ENCODE measurements at regions not wholly inside any gene's neighbourhood (a gene's known extent, or its start where the extent isn't known, plus 50 kb on each side); places are given as distances from the start of the nearest gene placed in this dataset.
"Not testable (repeated sequence)": the region's sequence is repeated elsewhere in the genome, so short reads cannot be mapped to it uniquely, and the experiment has no call there.

GRCh38 chr7:115249080-115249479 lies 327.2 kb downstream of the MDFIC start:
- DNase-seq: no peak

DNA sequence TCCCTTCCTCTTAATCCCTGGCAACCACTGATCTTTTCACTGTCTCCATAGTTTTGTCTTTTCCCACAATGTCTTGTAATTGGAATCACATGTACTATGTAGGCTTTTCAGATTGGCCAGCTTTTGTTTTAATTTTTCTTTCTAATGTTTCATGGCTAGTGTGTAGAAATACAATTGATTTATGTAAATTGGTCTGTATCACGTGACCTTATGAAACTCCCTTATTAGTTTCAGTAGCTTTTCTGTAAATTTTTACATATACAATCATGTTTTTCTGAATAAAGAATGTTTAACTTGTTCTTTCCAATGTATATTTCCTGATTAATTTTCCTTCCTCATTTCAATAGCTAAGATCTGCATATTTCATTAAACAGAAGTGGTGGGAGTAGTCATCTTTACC lies 319.3 kb downstream of the MDFIC start:
- DNase-seq: no peak

DNA sequence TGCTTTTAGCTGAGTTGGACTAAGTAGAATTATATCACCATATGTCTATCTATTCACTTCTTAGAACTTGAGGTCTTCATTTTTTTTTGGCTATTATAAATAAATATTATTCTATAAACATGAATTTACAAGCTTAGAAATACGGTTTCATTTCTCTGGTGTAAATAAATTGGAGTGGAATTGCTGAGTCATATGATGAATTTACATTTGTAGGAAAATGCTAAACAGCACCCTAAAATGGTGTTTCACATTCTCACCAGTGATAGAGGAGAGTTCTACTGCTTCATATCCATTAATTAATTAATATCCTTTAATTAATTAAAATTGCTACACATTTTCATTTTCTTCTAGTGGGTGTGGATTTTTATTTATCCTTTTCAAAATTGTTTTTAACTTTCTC lies 318.3 kb downstream of the MDFIC start:
- no peak for DNase-seq

DNA sequence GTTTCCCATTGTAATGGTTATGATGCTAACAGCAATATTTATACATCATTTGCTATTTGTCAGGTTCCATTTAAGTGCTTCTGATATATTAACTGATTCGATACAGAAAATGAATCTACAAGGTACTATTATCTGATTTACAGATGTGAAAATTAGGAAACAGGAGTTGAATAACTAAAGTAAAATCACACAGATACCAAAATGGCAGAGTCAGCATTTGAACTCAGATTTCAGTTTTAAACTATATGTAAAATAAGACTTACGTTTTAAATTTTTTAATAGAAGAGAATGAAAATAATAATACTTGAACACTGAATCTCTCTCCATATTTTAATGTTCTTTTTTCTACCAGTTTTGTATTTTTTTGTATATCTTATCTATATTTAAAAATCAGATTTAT lies 313.2 kb downstream of the MDFIC start:
- DNase-seq: no peak

DNA sequence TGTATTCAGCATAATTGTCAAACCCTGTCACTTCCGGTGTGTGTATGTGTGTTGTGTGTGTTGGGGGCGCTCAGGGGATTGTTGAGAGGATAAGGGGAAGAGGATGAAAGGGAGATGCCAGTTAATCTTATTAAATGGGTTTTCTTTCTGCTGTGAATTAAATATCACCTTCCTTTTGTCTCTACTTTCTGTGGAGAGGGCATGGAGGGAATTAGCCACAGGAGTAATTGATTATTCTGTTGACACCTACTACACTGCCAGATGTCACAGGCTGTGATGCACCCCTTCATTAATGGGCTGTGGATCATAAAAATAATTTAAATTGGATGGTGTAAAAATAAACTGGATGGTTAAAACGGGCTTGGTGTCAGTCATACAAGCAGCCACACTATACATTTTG lies 311.9 kb downstream of the MDFIC start:
- DNase-seq: no peak

- DNase-seq: no peak
Observed at GRCh38 chr7:115232041-115232440, 310.1 kb downstream of the MDFIC start.

DNA sequence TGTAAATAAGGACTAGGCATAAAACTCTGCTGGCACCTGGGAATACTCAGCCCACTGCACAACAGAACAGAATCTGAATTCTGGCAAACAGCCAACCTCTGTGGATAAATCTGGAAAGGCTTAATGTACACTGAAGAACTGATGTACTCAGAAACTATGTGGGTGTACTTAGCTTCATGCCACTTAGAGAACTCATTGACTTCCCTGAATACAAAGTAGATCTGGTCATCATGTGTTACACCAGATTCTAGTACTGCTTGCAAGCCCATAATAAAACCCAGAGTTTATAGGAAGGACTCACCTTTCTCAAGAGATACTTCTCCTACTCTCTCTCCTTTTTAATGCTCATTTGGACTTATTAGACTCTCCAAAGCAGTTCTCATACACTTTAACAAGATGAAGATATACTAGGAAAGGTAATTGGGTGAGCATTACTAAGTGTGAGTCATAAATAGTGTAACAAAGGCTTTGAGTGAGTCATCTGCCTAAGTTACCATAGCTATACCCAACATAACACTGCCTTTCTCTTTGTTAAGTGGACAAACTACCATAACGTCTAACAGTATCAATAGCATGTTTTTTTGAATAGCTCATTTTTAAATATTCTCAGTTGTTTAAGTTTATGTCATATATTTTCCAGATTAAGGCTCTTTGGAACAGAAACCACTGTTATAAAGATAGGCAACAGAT lies 309.1 kb downstream of the MDFIC start:
- DNase-seq: peak; percentile 57

DNA sequence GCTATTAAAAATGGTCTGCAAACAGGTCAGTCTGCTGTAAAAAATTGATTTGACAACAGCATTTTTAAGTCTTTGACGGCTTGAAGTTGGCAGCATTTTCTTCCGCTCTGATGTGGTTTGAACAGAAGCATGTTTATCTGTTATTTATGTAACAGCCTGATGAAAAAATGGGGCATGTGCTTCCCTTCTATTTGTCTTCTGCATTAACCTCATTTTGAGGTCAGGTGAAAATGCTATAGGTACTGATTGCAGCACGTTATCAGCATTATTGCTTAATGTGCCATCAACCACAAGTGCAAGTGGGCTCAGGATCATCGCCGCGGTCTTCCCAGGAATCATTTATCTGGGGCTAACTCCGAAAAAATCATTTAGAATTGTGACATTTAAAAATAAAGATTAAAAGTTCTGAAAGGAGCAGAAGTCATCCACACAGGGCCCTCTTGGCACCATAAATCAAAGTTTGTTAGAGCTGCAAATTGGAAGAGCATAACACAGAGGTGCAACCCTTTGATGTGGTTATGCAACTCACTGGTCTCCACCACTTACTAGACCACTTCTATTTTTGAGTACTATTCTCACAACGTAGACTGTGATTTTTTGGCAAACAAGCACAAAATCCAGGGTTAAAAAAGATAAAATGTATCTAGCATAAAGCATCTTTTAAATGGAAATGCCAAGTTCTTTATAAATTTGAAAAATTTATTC lies 307.7 kb downstream of the MDFIC start:
- DNase-seq: no peak

GRCh38 chr7:115227473-115228235 lies 305.8 kb downstream of the MDFIC start:
- DNase-seq: no peak

DNA sequence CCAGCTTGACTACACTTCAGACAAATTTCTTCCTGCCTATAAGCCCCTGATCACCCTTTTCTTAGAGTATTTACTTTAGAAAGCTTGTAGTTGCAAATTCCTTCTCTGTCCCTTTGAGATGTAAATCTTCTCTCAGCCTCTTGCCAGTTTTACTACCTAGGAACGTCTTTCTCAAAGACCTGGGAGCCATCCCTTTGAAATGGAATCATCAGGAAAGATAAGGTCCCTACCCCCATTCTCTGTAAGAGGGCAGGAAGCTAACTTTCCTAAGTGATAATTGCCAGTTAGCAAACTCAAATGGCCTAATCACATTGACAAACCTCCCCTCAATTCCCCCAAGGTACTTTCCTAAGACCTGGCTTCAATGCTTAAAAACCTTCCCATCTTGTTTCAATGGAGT lies 304.5 kb downstream of the MDFIC start:
- no peak for DNase-seq

GRCh38 chr7:115224922-115225321 lies 303.0 kb downstream of the MDFIC start:
- DNase-seq: no peak

DNA sequence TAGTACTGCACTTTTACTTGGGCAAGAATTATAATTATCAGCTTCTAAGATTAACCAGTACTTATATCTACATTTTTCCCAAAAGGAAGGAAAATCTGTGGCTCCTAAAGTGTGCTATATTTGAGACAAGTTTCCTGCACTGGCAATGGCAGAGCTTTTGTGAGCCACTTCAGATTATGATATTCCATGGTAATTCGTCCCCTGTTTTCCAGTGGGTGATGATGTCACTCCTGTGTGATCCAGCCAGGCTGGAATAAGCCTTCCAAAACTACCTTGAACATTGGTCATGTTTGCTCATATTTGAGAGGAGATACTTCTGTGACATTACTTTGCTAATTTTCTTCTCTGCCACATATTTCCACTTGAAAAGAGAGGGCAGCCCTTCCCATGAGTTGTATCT lies 302.1 kb downstream of the MDFIC start:
- no peak for DNase-seq

DNA sequence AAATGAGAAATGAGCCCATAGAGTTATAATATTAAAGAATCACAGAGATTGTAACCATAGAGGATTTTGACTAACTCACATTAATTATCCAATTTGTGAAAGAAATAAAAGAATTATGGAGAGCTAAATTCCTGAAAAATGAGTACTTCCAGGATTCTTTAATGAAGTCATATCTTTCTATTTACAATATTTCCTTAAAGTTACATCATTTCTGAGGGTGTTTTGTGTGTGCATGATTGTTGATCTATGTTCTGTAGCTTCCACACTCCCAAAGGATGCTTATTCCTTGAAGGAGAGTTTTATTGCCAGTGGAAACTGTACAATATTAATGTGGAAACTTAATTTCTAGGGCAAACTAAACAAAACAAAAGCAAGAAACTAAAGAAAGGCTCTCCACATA lies 299.6 kb downstream of the MDFIC start:
- no peak for DNase-seq

GRCh38 chr7:115218076-115218475 lies 296.2 kb downstream of the MDFIC start:
- DNase-seq: no peak

GRCh38 chr7:115217373-115217772 lies 295.5 kb downstream of the MDFIC start:
- no peak for DNase-seq

DNA sequence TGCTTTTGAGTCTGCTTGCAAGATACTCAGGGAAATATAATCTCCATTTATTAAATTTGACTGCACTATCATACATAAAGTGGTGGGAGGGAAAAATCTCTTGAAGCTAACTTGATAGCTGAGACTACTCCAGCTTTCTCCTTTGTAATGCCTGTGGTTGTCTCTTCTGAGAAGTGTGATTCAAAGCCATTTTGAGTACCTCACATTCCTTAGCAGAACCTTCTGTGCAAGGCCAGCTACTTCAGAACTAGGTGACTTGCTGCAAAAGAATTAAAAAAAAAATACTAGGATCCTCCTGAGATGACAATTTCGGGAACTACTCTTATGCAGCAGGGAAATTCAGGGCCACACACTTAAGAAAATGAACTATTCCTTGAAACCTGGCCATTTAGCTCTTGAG lies 294.8 kb downstream of the MDFIC start:
- no peak for DNase-seq

GRCh38 chr7:115211171-115211570 lies 289.3 kb downstream of the MDFIC start:
- DNase-seq: no peak

- no peak for DNase-seq
Observed at GRCh38 chr7:115210552-115210951, 288.7 kb downstream of the MDFIC start.

DNA sequence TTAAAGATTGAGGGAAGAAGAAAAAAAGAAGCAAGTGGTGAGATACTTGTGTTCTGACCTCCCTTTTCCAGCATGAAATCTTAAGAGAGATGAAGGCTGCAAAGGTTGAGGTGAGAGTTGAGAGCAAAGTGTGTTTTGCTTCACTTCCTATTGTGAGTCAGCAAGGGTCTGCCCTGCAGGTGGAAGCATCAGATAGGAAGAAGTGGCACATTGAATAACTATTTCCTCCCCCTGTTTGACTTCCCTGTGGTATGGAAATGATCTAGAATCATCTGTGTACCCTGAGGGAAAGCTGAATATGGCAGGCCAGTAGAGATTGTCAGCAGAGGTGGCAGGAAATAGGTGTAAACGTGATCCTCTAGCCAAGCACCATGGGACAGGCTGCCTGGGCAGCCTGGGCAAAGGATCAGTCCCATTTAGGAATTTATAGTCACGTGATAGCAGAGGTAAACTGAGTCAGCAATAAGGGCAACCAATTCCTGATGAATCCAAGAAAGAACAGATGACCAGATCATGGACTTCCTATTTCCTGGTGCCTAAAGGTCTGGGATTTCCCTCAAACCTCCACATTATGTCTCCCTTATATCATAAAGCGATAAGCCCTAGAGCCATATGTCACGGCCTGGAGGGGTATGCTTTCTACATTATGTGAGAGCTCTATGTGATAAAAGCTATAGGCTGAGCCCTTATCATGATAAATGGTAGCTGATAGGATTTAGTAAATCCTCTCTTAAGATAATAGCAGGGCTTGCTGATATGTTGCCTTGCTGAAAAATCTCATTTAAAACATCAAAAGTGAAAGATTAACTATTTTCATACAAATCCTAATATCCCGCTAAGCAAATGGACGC lies 287.0 kb downstream of the MDFIC start:
- no peak for DNase-seq

DNA sequence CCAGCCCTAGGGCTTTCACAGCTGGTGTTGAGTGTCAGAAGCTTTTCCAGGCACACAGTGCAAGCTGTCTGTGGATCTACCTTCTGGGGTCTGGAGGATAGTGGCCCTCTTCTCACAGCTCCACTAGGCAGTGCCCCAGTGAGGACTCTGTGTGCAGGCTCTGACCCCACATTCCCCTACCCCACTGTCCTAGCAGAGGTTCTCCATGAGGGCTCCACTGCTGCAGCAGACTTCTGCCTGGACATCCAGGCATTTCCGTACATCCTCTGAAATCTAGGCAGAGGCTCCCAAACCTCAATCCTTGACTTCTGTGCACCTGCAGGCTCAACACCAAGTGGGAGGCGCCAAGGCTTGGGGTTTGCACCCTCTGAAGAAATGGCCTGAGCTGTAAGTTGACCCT lies 284.5 kb downstream of the MDFIC start:
- DNase-seq: not testable (repeated sequence)

- no peak for DNase-seq
Observed at GRCh38 chr7:115198143-115198542, 276.2 kb downstream of the MDFIC start.

- DNase-seq: no peak
Observed at GRCh38 chr7:115195208-115195607, 273.3 kb downstream of the MDFIC start.

DNA sequence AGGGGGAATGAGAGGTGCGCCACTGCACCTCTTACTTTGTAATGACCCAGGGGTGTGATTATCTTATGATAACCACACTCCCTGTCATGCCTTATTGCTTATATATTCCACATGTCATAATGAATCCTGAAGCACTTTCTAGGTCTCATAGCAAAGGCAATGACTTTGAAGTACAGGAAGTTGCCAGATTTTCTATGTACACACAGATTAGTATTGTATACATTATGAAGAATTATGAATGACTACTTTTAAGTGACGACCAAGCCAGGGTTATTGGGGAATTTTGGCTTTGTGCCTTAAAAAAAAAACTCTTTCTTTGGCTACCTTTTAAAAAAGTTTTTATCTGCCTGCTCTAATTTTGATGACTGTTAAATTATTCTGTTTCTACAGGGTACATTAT lies 269.6 kb downstream of the MDFIC start:
- no peak for DNase-seq

Measured in NCI-H774 (cell line).